ENCODE measurements at regions not wholly inside any gene's neighbourhood (a gene's known extent, or its start where the extent isn't known, plus 50 kb on each side); places are given as distances from the start of the nearest gene placed in this dataset.

- Histone ChIP-seq H3K4me3 (no peak overlapping the region), H3K4me1 (no peaks in the 10 kb centered on the region), H3K27me3 (no peaks in the 10 kb centered on the region), H3K36me3 (no peaks in the 10 kb centered on the region), H3K27ac (no peak overlapping the region), H3K9me3 (no peaks in the 10 kb centered on the region)
- no peak for DNase-seq (ENCODE audit: low spot score)
- no peak for TF ChIP-seq CTCF (IDR thresholded peaks at IDR 0.05)
Measured at GRCh38 chr12:130258863-130259262, 78.8 kb upstream of the PIWIL1 start.

GRCh38 chr12:130263025-130263424 lies 74.7 kb upstream of the PIWIL1 start:
- no peaks in the 10 kb centered on the region for H3K9me3 ChIP-seq
- DNase-seq (ENCODE audit: low spot score), result no peak
- no peak for TF ChIP-seq CTCF (IDR thresholded peaks at IDR 0.05)
- H3K4me1 ChIP-seq, result no peaks in the 10 kb centered on the region
- no peak overlapping the region for H3K27ac ChIP-seq
- no peak overlapping the region for H3K4me3 ChIP-seq
- no peaks in the 10 kb centered on the region for H3K27me3 ChIP-seq
- H3K36me3 ChIP-seq, result no peaks in the 10 kb centered on the region

GRCh38 chr12:130263996-130264395 lies 73.7 kb upstream of the PIWIL1 start:
- no peaks in the 10 kb centered on the region for H3K27me3 ChIP-seq
- no peak for TF ChIP-seq CTCF (IDR thresholded peaks at IDR 0.05)

GRCh38 chr12:130266751-130267150 lies 70.9 kb upstream of the PIWIL1 start:
- Histone ChIP-seq H3K27ac (no peak overlapping the region), H3K36me3 (no peaks in the 10 kb centered on the region), H3K27me3 (no peaks in the 10 kb centered on the region), H3K4me3 (no peak overlapping the region), H3K4me1 (no peaks in the 10 kb centered on the region), H3K9me3 (no peaks in the 10 kb centered on the region)
- DNase-seq (ENCODE audit: low spot score), result no peak
- TF ChIP-seq CTCF (IDR thresholded peaks at IDR 0.05), result no peak

More at GRCh38 chr12:130263996-130264395, 73.7 kb upstream of the PIWIL1 start:
- Histone ChIP-seq H3K27ac (no peak overlapping the region), H3K4me3 (no peak overlapping the region), H3K4me1 (no peaks in the 10 kb centered on the region), H3K36me3 (no peaks in the 10 kb centered on the region), H3K9me3 (no peaks in the 10 kb centered on the region)
- no peak for DNase-seq (ENCODE audit: low spot score)

- Histone ChIP-seq H3K27me3 (no peaks in the 10 kb centered on the region), H3K4me3 (no peak overlapping the region), H3K27ac (no peak overlapping the region), H3K4me1 (no peaks in the 10 kb centered on the region), H3K36me3 (no peaks in the 10 kb centered on the region), H3K9me3 (peaks cover 0 to 7% of the 10 kb centered on the region in 2 donors)
- no peak for TF ChIP-seq CTCF (IDR thresholded peaks at IDR 0.05)
- no peak for DNase-seq (ENCODE audit: low spot score)
Measured at GRCh38 chr12:130280231-130280630, 57.5 kb upstream of the PIWIL1 start.

- H3K4me1 ChIP-seq, result no peaks in the 10 kb centered on the region
- H3K27ac ChIP-seq, result no peak overlapping the region
- H3K36me3 ChIP-seq, result no peaks in the 10 kb centered on the region
- DNase-seq (ENCODE audit: low spot score), result no peak
- no peak overlapping the region for H3K4me3 ChIP-seq
- TF ChIP-seq CTCF (IDR thresholded peaks at IDR 0.05), result no peak
- no peaks in the 10 kb centered on the region for H3K27me3 ChIP-seq
- H3K9me3 ChIP-seq, result peaks cover 0 to 9% of the 10 kb centered on the region in 2 donors
Measured at GRCh38 chr12:130280742-130281141, 56.9 kb upstream of the PIWIL1 start.

Data from right atrium auricular region (tissue), 2 donors.